BLaER1 treated with 17β-estradiol and CSF1 and Interleukin-3, amounts not matched to agents 10 nM and 100 nM (cell line): ENCODE measurements at regions not wholly inside any gene's neighbourhood (a gene's known extent, or its start where the extent isn't known, plus 50 kb on each side); places are given as distances from the start of the nearest gene placed in this dataset.

Experiments
- H3K27ac ChIP-seq, 11 experiments: shearing (Covaris generic); formaldehyde crosslinking; 2 replicates each; pipeline ENCODE4 v1.8.1; 2022
- H3K27me3 ChIP-seq, 11 experiments: shearing (Covaris generic); formaldehyde crosslinking; 2 replicates each; pipeline ENCODE4 v1.8.1; 2022
- H3K36me3 ChIP-seq, 11 experiments: shearing (Covaris generic); formaldehyde crosslinking; 2 replicates each; pipeline ENCODE4 v1.8.1; 2022
- H3K4me1 ChIP-seq, 10 experiments: shearing (Covaris generic); formaldehyde crosslinking; 2 replicates each; pipeline ENCODE4 v1.8.1; 2022
- H3K4me2 ChIP-seq, 11 experiments: shearing (Covaris generic); formaldehyde crosslinking; 2 replicates each; pipeline ENCODE4 v1.8.1; 2022
- H3K4me3 ChIP-seq, 10 experiments: shearing (Covaris generic); formaldehyde crosslinking; 2 replicates each; pipeline ENCODE4 v1.8.1; 2022
- H3K9ac ChIP-seq, 11 experiments: shearing (Covaris generic); formaldehyde crosslinking; 2 replicates each; pipeline ENCODE4 v1.8.1; 2022
- H3K9me3 ChIP-seq, 11 experiments: shearing (Covaris generic); formaldehyde crosslinking; replicated peaks in 1 of 11; 2 replicates each; pipeline ENCODE4 v1.8.1; 2022
- H4K20me1 ChIP-seq, 11 experiments: shearing (Covaris generic); formaldehyde crosslinking; 2 replicates each; pipeline ENCODE4 v1.8.1; 2022
- Cebpa-rat ChIP-seq, 11 experiments: shearing (Covaris generic); IDR thresholded peaks; 2 replicates each; pipeline ENCODE4 v1.8.1; 2022

DNA sequence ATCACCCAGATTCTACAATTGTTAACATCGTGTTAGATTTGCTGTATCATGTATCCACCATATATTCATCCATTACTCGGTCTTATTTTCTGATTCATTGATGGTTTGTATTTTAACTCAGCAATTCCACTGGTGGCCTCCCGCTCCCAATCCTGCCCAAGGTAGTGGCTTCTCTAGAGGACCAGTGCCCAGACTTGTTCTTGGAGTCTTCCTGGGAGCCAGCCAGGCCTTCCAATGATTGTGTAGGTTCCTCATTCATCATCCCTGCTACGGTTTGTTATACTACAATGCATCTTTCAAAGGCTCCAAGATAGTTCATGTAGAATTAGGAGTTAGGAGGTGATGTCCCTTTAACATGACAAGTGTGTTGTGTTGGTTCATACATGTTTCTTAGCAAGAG is 451.1 kb downstream of the SETD4 start:
- no peaks in the 10 kb centered on the region for H3K36me3 ChIP-seq
- H3K4me2 ChIP-seq: no peak overlapping the region
- H3K9me3 ChIP-seq: peaks cover 0 to 6% (median 0%) of the 10 kb centered on the region in 11 experiments; a peak in 3 of 22 replicates
- H3K27me3 ChIP-seq: no peaks in the 10 kb centered on the region
- no peaks in the 10 kb centered on the region for H4K20me1 ChIP-seq
- no peak for TF ChIP-seq Cebpa-rat (IDR thresholded peaks at IDR 0.05)
- H3K4me3 ChIP-seq: no peak overlapping the region
- peaks cover 0 to 24% (median 14%) of the 10 kb centered on the region in 10 experiments; a peak in 13 of 20 replicates for H3K4me1 ChIP-seq
- H3K9ac ChIP-seq: no peak overlapping the region
- H3K27ac ChIP-seq: no peak overlapping the region

DNA sequence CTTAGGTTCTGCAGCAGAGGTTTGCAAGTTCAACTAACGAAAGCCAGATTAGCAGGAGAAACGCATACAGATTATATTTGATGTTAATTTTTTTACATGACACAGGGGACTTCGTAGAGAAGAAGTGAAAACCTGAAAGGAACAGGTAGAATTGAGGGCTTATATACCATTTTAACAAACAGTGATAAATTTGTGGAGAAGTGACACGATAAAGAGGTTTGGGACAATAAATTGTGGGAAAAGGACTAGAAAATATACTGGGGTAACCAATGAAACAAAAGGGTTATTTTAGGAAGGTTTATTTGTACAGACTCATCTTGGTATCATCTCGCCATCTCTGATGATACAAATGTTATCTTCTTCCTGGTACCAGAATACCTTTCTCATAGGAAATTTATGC is 452.9 kb downstream of the SETD4 start:
- Histone ChIP-seq H3K36me3 (no peaks in the 10 kb centered on the region), H3K4me1 (peaks cover 0 to 16% (median 9%) of the 10 kb centered on the region in 10 experiments; a peak in 9 of 20 replicates), H3K9me3 (peaks cover 0 to 6% (median 0%) of the 10 kb centered on the region in 11 experiments; a peak in 3 of 22 replicates), H3K4me2 (no peak overlapping the region), H3K27me3 (no peaks in the 10 kb centered on the region), H3K27ac (no peak overlapping the region), H3K4me3 (no peak overlapping the region), H3K9ac (no peak overlapping the region), H4K20me1 (no peaks in the 10 kb centered on the region)
- TF ChIP-seq Cebpa-rat (IDR thresholded peaks at IDR 0.05): no peak

DNA sequence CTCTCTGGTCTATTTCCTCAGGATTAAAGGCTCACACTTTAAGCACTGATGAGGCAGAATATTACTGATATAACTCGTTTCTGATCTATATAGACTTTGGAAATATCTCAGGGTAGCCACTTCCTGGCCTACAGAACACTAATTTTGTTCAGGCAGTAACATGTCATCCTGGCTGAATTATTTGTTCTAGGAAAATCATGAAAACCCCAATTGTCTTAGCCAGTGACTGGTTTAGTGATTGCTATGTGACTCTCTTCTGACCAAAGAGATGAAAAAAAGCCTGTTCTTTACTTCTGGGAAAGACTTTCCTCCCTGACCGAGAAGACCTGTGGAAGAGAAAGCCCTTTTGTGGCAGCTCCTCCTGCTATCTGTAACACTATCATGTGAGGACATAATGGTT is 453.7 kb downstream of the SETD4 start:
- Histone ChIP-seq H3K27me3 (no peaks in the 10 kb centered on the region), H4K20me1 (no peaks in the 10 kb centered on the region), H3K4me3 (no peak overlapping the region), H3K4me2 (no peak overlapping the region), H3K9me3 (peaks cover 0 to 6% (median 0%) of the 10 kb centered on the region in 11 experiments; a peak in 3 of 22 replicates), H3K36me3 (no peaks in the 10 kb centered on the region), H3K4me1 (peaks cover 0 to 9% (median 1%) of the 10 kb centered on the region in 10 experiments; a peak in 9 of 20 replicates), H3K27ac (no peak overlapping the region), H3K9ac (no peak overlapping the region)
- no peak for TF ChIP-seq Cebpa-rat (IDR thresholded peaks at IDR 0.05)

DNA sequence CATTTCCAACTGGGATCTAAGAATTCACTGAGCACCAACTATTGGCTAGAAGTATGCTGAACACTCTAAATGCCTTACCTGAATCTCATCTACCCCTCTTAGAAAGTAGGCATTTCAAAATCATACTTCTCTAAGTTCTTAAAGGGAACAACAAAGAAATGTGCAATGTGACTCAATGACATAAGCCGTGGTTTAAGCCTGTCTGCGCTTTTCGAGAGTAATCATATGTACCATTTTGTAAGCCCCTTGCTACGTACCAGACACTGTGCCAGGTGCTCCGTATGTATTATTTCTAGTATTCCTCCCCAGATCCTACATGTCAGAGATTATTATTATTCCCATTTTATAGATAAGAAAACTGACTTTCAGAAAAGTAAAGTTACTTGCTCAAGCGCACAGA is 454.2 kb downstream of the SETD4 start:
- H4K20me1 ChIP-seq: no peaks in the 10 kb centered on the region
- H3K4me2 ChIP-seq: no peak overlapping the region
- TF ChIP-seq Cebpa-rat (IDR thresholded peaks at IDR 0.05): no peak
- H3K36me3 ChIP-seq: no peaks in the 10 kb centered on the region
- peaks cover 0 to 6% (median 0%) of the 10 kb centered on the region in 11 experiments; a peak in 3 of 22 replicates for H3K9me3 ChIP-seq
- no peaks in the 10 kb centered on the region for H3K27me3 ChIP-seq
- H3K27ac ChIP-seq: no peak overlapping the region
- no peak overlapping the region for H3K4me3 ChIP-seq
- no peak overlapping the region for H3K9ac ChIP-seq
- H3K4me1 ChIP-seq: peaks cover 0 to 7% (median 0%) of the 10 kb centered on the region in 10 experiments; a peak in 2 of 20 replicates

DNA sequence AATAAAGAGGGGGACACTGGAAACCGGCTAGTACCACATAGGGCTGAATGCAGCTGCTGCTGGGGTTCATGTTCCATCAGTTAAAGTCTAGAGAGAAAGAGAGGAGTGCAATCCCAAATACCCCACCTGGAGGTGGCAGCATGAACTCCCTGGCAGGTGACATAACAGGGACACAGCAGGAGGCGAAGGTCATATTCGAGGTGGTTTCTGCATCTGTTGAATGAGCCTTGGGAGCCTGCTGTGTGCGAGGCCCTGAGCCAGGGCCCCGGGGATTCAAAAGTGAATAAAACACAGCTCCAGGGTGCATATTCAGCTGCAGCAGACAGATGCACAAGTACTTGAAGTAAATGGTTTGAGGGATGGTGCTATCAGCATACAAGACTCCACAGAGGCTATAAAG is 456.8 kb downstream of the SETD4 start:
- Histone ChIP-seq H3K4me3 (no peak overlapping the region), H3K4me1 (peaks cover 0 to 7% (median 0%) of the 10 kb centered on the region in 10 experiments; a peak in 2 of 20 replicates), H3K9ac (no peak overlapping the region), H3K27me3 (no peaks in the 10 kb centered on the region), H4K20me1 (no peaks in the 10 kb centered on the region), H3K27ac (no peak overlapping the region), H3K9me3 (peaks cover 0 to 6% (median 0%) of the 10 kb centered on the region in 11 experiments; a peak in 3 of 22 replicates), H3K4me2 (0 out of 22 replicates have a peak overlapping the region, but pooled peaks of 2 of the 11 experiments have one; percentile 18 to 22), H3K36me3 (no peaks in the 10 kb centered on the region)
- TF ChIP-seq Cebpa-rat (IDR thresholded peaks at IDR 0.05): no peak

DNA sequence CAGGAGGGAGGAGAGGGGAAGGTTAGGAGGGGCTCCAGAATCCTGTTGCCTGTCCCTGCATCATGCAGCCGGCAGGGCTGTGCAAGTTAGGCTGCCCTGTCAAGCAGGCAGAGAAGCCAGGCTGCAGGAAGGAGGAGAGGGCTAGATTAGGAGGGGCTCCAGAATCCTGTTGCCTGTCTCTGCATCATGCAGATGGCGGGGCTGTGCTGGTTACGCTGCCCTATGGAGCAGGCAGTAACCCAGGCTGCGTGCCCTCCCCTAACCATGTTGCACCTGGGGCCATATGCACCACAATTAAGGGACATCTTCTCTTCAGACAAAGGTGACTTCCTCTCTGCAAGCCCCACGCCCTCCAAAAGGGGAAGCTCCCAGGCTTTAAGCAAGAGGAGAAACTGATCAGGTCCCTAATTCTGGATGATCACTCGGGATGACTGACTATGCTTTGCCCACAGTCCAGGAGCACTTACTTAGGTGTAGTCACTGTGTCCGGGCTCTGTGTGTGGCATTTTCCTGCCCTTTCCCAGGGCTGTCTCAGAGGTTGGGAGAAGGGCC is 457.4 kb downstream of the SETD4 start:
- no peaks in the 10 kb centered on the region for H3K27me3 ChIP-seq
- no peak overlapping the region for H3K27ac ChIP-seq
- no peaks in the 10 kb centered on the region for H3K36me3 ChIP-seq
- H4K20me1 ChIP-seq: no peaks in the 10 kb centered on the region
- TF ChIP-seq Cebpa-rat (IDR thresholded peaks at IDR 0.05): no peak
- no peak overlapping the region for H3K9ac ChIP-seq
- peak overlapping the region in 3 of 11 experiments; percentile 18 to 22 (median 21); a peak in 1 of 22 replicates for H3K4me2 ChIP-seq
- H3K9me3 ChIP-seq: peaks cover 0 to 6% (median 0%) of the 10 kb centered on the region in 11 experiments; a peak in 3 of 22 replicates
- H3K4me3 ChIP-seq: no peak overlapping the region
- H3K4me1 ChIP-seq: peaks cover 0 to 7% (median 0%) of the 10 kb centered on the region in 10 experiments; a peak in 2 of 20 replicates

DNA sequence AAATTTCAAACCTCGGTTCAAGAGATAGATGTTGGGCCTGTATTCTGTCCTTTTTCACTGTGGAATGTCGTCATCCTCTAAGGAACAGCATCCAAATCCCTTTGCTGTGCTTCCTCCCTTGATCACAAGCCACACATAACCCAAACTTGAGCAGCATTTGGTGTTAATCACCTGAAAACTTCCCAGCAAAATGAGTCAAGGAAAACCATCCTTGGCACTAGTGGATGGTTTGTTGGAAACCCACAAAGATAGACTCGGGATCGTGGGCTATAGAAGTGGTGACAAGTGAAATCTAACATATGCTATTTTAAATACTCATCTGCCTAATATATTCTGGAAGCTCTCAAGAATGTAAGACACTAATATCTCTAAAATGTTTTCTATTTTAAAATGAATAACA is 459.1 kb downstream of the SETD4 start:
- Histone ChIP-seq H3K9me3 (no peaks in the 10 kb centered on the region), H3K9ac (no peak overlapping the region), H4K20me1 (no peaks in the 10 kb centered on the region), H3K27me3 (no peaks in the 10 kb centered on the region), H3K4me2 (no peak overlapping the region), H3K36me3 (no peaks in the 10 kb centered on the region), H3K4me1 (peaks cover 0 to 7% (median 0%) of the 10 kb centered on the region in 10 experiments; a peak in 2 of 20 replicates), H3K27ac (no peak overlapping the region), H3K4me3 (no peak overlapping the region)
- TF ChIP-seq Cebpa-rat (IDR thresholded peaks at IDR 0.05): no peak

DNA sequence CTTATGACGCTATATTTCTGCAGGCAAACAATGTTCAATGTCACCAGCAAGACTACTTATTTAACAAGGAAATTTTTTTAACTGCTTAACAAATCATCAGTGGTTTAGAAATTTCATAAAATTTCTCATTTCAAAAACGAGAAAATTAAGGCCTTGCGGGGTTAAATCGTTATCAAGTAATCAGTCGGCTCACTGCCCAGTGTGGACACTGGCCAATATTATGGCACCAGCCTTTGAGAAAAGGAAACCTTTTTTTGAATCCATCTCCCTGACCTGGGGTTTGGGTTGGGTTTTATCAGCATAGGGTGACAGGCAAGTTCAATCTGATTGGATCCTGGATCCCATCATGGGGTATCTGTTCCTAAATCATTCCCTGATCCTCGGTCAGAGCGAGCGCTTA is 461.2 kb downstream of the SETD4 start:
- H4K20me1 ChIP-seq: no peaks in the 10 kb centered on the region
- no peak overlapping the region for H3K4me2 ChIP-seq
- H3K4me1 ChIP-seq: peaks cover 0 to 7% (median 0%) of the 10 kb centered on the region in 10 experiments; a peak in 2 of 20 replicates
- TF ChIP-seq Cebpa-rat (IDR thresholded peaks at IDR 0.05): no peak
- 0 out of 22 replicates have a peak, but pooled peaks cover 0 to 3% (median 0%) of the 10 kb centered on the region in 11 experiments for H3K9me3 ChIP-seq
- no peak overlapping the region for H3K9ac ChIP-seq
- no peaks in the 10 kb centered on the region for H3K36me3 ChIP-seq
- no peak overlapping the region for H3K27ac ChIP-seq
- no peaks in the 10 kb centered on the region for H3K27me3 ChIP-seq
- no peak overlapping the region for H3K4me3 ChIP-seq

DNA sequence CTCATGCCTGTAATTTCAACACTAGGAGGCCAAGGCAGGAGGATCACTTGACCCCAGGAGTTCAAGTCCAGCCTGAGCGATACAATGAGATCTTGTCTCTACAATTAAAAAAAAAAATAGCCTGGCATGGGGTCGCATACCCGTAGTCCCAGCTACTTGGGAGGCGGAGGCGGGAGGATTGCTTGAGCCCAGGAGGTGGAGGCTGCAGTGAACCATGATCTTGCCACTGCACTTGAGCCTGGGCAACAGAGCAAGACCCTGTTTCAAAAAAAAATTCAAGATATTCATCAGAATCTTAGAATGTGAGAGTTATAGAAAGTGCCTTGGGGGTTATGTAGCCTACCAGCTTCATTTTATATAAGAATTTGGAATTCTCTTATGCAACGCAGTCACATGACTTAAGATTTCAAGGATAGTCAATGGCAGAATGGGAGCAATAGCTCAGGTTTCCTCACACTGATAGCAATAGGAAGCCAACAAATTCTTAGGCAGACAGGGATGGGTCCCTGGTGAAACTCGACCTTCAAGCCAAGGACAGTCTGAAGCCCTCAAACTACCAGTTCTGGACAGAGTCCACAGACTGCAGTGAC is 462.5 kb downstream of the SETD4 start:
- Histone ChIP-seq H4K20me1 (no peaks in the 10 kb centered on the region), H3K4me1 (peaks cover 0 to 3% (median 0%) of the 10 kb centered on the region in 10 experiments; a peak in 2 of 20 replicates), H3K9ac (no peak overlapping the region), H3K36me3 (no peaks in the 10 kb centered on the region), H3K4me3 (no peak overlapping the region), H3K9me3 (0 out of 22 replicates have a peak, but pooled peaks cover 0 to 3% (median 0%) of the 10 kb centered on the region in 11 experiments), H3K27me3 (no peaks in the 10 kb centered on the region), H3K4me2 (no peak overlapping the region), H3K27ac (no peak overlapping the region)
- TF ChIP-seq Cebpa-rat (IDR thresholded peaks at IDR 0.05): no peak
